MV-4-11 (cell line): ENCODE measurements at regions not wholly inside any gene's neighbourhood (a gene's known extent, or its start where the extent isn't known, plus 50 kb on each side); places are given as distances from the start of the nearest gene placed in this dataset.
A peak's percentile ranks its signal among the peaks of the same experiment; 100 is the strongest.

Source experiments
- DNase-seq: peaks from one replicate; lab custom pipeline; 2025; lab: John Stamatoyannopoulos, UW

- DNase-seq, result no peak
These were observed 117.0 kb downstream of the GAS1 start for GRCh38 chr9:86830356-86830755.

GRCh38 chr9:86829496-86830046, 117.7 kb downstream of the GAS1 start:
- DNase-seq, result no peak

DNA sequence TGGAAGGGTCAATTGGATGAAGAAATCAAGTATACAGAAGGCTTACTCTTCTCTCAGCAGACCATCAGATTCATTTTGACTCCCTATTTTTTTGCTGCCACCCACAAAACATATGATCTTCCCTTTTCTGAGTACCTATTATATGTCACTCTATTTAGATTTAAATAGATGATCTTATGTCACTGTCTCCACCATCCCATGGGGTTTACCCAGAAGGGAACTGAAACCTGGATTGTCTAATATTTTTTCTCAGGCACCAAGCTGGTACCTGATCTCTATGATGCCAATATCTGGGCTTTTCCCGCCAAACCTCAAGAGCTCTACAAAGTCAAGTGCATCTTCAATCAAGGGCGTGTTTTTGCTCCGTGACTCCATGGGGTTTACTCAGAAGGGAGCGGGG, 118.7 kb downstream of the GAS1 start:
- peak; percentile 52 for DNase-seq

DNA sequence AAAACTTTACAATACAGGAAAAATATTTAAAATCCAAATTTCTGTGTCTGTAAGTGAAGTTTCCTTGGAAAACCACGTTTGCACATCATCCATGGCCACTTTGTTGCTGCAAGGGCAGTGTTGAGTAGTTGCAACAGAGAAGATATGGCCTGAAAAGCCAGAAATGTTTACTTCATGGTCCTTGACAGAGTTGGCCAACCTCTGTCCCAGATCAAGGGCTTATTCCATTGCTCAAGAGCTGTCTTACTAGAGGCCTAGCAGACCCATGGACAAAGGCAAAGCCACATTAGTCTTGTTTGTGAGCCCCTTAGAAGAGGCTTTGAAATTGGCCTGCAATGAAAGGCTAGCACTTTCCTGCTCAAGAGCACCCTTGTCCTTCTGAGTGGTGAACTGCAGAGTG, 119.4 kb downstream of the GAS1 start:
- DNase-seq, result no peak

DNA sequence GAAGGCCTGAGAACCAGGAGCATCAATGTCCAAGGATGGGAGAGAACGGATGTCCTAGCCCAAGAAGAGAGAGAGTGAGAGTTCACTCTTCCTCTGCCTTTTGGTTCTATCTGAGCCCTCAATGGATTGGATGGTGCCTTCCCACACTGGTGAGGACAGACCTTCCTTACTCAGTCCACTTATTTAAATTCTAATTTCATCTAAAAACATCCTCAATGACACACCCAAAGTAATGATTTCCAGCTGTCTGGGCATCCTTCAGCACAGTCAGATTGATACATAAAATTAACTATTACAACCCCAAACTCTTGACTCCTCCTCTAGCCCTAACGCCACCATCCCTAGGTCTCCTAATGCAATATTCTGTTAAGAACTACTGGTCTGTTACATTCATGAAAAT, 122.0 kb downstream of the GAS1 start:
- DNase-seq, result no peak

GRCh38 chr9:86822006-86822801, 125.1 kb downstream of the GAS1 start:
- no peak for DNase-seq

GRCh38 chr9:86821006-86821845, 126.1 kb downstream of the GAS1 start:
- no peak for DNase-seq

DNA sequence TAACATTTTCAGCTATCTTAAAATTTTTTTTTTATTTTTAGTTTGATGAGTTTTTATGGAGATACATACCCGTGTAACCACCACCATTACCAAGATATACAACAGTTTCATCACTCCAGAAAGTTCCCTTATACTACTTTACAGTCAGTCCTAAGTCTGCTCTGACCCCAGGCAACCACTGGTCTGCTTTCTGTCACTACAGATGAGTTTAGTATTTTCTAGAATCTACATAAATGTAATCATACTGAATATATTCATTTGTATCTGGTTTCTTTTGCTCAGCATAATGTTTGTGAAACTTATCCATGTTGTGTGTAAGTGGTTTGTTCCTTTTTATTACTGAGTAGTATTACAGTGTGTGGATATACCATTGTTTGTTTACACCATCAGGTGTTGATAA, 127.8 kb downstream of the GAS1 start:
- no peak for DNase-seq

DNA sequence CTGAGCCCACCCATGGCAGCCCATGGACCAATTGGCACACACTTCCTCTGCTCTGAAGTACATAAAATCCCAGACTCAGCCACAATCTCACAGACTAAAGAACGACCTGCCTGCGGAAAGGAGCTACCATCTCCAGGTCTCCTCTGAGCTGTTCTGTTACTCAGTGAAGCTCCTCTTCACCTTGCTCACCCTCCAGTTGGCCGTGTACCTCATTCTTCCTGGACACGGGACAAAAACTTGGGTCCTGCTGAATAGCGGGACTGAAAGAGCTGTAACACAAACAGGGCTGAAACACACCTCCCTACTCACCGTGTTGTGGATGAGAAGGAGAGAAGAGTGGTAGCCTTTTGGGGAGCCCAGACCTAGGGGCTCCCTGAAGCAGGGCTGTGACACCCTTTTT, 128.7 kb downstream of the GAS1 start:
- no peak for DNase-seq

DNA sequence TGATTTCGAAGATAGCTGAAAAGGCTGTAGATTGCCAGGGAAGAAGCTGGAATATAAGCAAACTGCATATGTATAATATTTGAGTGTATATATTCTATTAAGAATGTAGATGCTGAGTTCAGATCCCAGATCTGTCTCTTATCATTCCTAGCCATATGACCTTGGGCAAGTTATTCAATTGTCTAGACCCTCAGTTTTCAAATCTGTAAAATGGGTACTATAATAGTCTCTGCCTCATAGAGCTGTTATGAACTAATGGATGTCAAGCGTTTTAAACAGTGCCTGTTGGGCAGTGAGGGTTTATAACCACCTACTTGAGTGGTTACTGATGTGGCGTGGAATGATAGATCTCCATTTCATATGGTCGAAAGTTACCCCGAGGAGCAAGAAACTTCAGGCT, 130.4 kb downstream of the GAS1 start:
- DNase-seq, result no peak

DNA sequence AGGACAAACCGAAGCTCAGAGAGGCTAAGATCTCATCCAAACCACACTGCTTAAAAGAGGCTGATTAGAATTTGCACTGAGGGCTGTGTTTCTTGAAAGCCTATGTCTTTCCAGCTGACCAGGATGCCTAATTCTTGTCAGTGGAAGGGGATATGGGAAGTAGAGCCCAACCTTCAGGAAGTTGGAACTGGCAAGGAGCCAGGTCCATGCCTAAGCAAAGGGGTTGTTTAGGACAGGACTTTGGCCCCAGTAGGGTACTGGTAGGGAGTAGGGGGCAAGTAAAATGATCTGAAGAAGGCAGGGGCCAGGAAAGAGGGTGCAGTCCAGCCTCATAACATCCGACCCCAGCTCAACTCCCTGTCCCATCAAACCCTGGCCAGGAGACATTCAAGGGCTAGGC, 130.9 kb downstream of the GAS1 start:
- DNase-seq, result no peak

DNA sequence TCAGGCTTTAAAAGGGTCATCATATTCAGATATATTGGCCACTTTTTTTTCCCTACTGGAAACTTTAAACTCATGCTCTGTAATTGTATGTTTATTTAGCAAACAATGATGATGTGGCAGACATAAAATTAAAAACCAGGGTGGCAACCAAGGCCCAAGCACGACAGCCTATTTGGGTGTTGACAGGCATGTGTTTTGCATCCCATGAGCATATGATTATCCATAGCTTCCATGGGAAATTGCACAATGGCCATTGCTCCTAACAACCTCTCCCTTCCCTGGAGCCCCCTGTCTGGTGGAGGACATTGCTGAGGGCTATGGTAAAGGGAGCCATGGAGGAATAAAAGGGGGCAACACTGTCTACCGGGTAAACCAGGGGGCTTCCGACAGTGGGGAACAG, 134.7 kb downstream of the GAS1 start:
- no peak for DNase-seq

GRCh38 chr9:86809759-86810367, 137.4 kb downstream of the GAS1 start:
- DNase-seq, result no peak

DNA sequence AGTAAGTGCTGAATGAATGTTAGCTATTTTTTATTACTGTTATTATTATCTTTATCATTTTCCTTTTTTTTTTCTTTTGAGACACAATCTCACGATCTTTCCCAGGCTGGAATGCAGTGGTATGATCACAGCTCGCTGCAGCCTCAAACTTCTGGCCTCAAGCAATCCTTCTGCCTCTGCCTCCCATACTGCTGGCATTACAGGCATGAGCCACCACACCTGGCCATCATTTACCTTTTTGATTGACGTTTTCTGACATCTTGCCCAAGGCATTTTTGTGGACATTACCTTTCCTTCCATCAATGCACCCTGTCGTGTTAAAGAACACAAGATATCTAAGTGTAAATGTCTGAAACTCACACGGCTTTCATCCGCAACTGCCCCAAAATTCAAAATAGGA, 138.2 kb downstream of the GAS1 start:
- DNase-seq, result no peak

- no peak for DNase-seq
These were observed 139.8 kb downstream of the GAS1 start for GRCh38 chr9:86807367-86807976.

DNA sequence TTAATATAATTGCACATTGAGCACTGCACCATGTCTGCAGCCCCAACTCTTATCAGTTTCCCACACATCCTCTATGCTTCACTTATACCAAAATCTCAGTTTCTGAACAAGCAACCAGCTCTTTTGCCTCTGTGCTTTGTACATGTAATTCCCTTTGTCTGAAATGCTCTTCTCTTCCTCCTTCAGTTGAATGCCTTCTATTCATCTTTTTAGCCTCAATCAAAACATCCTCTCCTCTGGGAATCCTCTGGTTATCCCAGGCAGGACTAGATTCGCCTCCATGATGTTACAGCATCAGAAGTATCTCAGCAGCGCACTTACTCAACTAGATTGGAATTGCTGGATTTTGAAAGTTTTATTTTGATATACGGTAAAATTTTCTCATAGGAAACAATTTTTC, 143.3 kb downstream of the GAS1 start:
- no peak for DNase-seq

GRCh38 chr9:86802900-86803673, 144.2 kb downstream of the GAS1 start:
- no peak for DNase-seq

DNA sequence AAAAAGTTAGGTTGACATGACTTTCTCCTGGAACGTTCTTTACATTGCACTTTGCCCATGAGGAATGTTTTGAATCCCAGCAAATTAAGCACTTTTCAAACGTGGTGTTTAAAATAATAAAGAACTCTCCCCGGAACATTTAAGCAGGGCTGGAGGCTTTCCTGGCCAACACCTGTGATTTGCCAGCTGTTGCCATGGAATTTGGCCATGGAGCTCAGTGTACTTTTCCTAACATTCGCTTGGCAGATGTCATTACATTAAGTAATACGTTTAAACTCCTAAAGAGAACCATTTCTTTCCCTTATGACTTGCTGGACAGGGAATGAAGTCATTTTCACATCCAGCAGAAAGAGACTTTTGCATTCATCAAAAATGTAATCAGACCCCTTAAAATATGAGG, 146.1 kb downstream of the GAS1 start:
- no peak for DNase-seq

DNA sequence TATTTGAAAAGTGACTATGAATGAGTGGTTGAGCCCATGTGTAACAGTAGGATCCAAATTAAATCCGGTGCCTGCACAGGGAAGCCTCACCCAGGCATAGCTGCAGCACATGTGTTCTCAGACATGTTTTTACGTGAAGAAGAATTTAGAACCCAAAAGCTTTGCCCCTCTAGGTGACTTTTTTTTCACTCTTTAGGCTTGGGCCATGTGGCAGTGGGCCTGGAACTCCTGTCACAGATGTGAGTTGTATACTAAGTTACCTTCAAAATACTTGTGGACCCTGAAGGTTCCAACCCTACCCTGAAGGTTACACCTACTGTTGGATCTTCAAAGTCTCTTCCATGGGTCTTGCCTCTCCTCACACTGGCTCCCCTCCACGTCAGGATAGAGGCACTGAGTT, 146.6 kb downstream of the GAS1 start:
- DNase-seq, result no peak

- no peak for DNase-seq
These were observed 148.3 kb downstream of the GAS1 start for GRCh38 chr9:86798966-86799365.

DNA sequence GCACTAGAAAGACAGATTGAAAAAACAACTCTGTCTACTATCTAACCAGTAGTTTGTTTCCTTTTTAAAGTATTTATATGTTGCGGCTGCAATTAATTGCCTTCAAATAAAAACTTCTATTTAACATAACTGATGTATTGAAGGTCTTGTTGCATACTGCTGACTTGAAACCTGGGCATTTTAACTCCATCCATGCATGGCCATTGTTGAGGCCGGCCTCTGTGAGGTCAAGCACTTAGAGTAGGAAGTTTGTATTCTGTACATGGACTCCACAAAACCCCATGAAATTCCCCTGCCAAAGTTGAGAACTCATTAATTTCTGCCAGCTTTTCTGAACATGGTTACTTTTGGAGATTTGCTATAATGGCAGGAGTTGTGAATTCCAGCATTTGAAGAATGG, 150.6 kb downstream of the GAS1 start:
- DNase-seq, result no peak
